Activated CD4-positive, alpha-beta T cell treated with anti-CD3 and anti-CD28 coated beads, Interleukin-2, Interleukin-4, amounts not matched to agents 100 ng/mL and 50 ng/mL, durations not matched to agents 16 hours and 8 hours (primary cell): ENCODE measurements at regions not wholly inside any gene's neighbourhood (a gene's known extent, or its start where the extent isn't known, plus 50 kb on each side); places are given as distances from the start of the nearest gene placed in this dataset.
"Not testable (repeated sequence)": the region's sequence is repeated elsewhere in the genome, so short reads cannot be mapped to it uniquely, and the experiment has no call there.

Experiments used
- DNase-seq: peaks from one replicate; pipeline ENCODE4 v3.0.0-alpha.2; 2020; ENCODE audit warnings: low spot score

DNA sequence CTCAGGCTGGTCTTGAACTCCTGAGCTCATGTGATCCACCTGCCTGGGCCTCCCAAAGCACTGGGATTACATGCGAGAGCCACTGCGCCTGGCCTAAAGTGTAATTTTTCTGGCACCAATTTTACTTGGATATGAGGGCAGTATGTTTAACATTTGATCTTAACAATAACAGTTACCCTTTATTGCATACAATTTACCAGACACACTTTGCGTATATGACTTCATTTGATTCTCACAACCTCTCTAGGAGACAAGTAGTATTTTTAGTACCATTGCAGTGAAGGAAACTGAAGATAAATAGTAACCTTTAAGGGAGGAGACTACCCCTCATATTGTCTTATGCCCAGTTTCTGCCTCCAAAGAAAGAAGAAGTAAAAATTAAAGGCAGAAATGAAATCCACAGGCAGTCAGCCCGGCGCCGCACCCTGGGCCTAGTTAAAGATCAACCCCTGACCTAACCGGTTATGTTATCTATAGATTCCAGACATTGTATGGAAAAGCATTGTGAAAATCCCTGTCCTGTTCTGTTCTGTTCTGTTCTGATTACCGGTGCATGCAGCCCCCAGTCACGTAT lies 54.0 kb downstream of the CYP26A1 start:
- DNase-seq: not testable (repeated sequence)

DNA sequence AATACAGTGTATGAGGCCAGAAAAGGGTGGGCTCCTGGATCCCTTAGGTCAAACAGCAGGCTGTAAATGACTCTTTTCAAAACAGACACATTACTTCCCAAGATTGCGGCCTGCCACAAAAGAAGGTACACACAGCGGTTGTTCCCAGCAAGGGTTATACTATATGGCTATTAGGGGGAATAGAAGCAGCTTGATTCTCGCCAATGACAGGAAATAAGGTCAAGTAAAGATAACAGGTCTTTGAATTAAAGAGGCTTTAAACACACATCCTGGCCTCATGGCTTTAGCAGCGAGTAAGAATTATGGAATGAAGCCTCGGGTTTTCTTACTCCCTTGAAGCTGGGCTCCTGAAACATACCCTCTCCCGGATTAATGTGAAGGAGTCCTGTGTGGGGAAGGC lies 58.3 kb downstream of the CYP26A1 start:
- DNase-seq: no peak

DNA sequence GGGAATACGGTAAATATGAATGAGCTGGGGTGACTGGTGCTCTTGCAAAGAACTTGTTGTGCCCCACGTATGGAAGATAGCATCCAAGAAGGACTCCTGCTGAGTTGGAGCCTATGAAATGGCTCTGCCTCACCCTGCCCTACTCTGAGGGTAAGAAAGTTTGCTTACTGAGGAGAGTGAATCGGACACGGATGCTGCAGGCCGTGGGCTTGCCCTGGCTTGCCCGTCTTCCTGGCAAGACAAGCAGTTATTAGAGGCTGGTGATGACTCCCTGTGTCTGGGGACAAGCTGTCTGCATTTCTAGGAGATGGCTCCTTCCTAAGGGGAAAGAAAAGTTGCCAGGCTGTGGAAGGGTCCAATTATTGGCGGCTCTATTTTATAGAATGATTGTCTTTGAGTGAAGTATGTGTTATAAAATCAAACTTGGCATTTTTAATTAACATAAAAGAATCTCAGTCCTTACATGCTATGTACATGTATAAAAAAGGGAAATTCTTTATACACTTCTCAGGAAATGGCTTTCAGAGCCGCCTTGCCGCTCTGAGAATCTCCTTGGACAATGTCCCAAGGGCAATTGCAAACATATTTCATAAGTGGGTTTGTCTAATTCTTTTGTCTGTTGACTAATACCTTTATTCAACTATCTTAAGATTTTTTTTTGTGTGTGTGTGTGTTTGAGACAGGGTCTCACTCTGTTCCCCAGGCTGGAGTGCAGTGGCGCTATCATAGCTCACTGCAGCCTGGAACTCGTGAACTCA lies 64.6 kb downstream of the CYP26A1 start:
- DNase-seq: no peak

DNA sequence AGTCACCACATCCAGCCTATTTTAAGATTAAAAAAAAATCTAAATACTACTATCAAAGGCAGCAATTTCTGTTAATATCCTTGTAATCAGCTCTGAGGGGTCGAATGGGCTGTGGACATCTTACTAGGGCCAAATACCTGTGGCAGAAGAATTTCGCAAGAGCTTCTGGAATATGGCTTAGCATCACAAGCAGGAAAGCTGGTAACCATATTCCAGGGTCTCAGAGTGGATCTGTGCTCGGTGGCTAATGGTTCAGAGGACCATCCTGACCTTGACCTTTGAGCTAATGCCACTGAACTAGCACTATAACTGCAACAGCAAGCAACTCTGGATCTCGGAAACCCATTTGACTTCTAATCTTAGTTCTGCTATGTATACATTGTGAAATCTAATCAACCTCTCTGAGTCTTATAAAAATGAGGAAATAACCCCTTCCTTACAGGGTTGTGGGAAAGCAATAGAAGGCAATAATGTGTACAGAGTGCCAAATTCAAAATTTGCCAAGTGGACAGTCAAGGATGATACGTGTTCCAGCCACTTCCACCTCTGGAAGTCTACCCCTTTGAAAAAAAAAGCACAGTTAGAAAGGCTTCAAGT lies 65.5 kb downstream of the CYP26A1 start:
- DNase-seq: no peak

DNA sequence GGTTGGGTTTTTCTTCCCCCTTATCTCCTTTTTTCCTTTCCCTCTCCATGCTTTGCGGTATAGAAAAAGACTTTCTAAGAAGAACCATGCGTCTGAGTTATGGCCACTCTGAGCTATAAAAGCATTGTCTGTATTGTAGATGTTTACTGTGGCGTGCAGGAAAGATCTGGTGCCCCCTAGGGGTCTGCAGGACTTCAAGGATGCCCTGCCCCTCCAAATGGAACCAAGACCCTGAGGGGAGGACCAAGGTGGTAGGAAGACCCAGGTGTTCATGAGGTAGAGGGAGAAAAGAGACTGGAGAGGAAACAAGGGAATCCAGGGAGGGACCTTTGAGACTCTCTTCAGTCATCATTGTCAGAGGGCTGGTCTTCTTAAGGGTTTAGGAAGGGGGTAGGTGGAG lies 68.8 kb downstream of the CYP26A1 start:
- no peak for DNase-seq

DNA sequence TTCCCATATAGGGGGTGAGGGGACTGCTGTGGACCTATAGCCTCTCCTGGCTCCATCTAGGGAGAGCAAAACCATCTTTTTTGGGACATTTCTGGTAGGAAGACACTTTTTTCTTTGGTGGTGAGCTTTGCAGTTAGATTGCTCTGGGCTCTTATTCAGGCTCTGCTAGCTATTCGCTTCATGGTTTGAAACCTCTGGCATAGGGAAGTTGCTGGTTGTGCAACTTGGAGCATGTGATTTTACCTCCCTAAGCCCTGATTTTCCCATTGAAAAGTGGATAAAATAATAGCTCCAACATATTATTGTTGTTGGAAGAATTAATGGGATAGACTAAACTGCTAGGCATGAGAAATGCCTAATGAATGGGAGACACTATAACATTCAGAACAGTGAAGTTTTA lies 69.6 kb downstream of the CYP26A1 start:
- no peak for DNase-seq

DNA sequence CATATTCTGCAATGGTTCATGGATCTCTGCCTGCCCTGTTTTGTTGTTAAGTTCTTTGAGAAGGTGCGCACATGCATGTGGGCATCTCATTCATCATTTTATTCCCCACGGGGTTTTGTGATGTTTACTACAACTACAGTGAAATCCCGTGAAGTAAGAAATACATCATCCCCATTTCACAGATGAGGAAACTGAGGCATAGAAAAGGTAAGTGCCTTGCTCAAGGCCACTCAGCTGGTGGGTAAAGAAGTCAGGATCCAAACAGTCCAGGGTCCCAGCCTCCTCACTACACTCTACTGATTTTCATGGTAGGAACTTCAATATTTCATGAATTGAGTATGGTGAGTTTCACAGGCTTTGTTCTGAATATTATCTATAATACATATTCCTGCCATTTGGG lies 72.6 kb downstream of the CYP26A1 start:
- no peak for DNase-seq

DNA sequence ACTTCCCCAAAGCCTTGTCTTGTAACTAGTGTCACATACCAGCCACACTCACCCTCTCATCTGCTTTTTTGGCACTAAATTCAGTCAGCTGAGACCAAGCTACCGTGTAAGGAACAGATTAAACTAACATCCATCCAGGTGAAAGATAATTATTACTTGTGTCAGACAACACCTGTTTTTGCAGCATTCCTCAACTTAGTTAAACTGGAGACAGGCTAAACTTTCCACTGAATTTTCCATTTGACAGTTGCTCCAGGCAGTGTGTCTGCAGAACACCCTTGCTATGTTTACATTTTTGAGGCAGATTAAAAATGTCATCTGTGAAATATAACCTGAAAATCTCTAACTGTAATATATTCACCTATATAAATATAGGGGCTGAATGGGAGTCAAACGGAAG lies 73.6 kb downstream of the CYP26A1 start:
- DNase-seq: no peak

DNA sequence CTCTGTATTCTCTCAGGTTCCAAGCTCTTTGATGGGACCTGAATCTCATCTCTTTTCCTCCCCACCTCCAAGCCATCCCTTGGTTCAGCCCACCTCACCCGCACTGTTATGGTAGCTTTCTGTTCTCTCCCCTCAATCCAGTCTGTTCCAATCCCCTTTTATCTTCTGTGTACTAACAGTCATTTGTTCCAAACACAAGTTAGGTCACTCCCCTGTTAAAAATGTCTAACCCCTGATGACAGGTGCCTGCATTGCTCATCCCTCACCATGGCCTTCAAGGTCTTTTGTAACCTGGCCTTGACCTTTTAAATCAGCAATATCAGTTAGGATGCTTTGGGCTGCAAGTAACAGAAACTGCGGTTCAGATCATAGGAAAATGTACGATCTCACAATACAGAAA lies 74.8 kb downstream of the CYP26A1 start:
- no peak for DNase-seq

DNA sequence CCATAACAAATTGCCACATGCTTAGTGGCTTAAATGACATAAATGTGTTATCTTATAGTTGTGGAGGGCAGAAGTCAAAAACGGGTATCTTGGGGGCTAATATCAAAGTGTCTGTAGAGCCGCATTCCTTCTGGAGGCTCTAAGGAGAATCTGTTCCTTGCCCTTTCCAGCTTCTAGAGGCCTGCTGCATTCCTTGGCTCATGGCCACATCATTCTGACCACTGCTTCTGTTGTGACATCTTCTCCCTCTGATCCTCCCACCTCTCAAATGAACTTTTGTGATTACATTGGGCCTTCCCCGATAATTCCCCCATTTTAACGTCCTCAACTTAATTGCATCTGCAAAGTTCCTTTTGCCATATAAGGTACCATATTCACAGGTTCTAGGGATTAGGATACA lies 76.1 kb downstream of the CYP26A1 start:
- DNase-seq: no peak

DNA sequence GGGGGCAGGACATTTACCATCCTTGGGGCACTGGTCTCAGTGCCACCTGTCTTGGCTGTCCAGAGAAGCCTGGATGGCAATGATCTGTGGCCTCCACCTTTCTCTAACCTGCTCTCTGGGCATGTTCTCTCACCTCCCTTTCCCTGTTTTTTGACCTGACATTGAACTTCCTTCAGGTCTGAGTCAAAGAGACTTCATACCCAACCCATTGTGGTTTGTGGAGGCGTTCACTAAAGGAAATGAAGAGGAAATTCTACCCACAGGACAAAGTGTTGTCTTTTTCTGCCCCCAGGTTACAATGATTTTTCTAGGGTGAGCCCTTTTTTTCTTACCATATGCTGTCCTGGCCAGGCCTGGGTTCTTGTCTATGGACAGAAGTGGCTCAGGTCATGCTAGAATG lies 76.6 kb downstream of the CYP26A1 start:
- peak; percentile 4 for DNase-seq

DNA sequence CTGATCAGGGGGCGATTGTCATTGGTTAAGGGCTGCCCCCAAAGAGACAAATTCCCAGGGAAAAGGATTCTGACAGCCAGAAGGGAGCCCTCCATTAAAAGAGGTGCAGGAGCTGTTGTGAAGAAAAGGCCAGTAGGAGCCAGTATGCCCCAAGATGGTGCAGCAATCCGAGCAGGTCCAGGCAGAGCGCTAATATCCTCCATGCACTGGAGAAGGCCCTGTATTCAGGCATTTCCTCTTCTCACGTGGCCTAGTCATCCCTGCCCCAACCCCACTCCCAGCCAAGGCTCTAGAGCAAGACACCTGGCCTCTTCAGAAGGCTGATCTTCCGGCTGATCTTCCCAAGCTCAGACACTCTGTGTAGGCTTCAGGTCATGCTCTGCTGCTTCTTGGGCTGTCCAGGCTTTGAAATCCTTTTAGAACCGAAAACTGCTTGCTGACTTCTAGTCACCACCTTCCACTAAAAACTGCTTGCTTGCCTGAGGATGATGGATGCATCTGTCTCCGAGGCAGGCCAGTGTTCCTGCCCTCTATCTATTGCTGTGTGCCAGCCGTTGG lies 77.4 kb downstream of the CYP26A1 start:
- DNase-seq: no peak

DNA sequence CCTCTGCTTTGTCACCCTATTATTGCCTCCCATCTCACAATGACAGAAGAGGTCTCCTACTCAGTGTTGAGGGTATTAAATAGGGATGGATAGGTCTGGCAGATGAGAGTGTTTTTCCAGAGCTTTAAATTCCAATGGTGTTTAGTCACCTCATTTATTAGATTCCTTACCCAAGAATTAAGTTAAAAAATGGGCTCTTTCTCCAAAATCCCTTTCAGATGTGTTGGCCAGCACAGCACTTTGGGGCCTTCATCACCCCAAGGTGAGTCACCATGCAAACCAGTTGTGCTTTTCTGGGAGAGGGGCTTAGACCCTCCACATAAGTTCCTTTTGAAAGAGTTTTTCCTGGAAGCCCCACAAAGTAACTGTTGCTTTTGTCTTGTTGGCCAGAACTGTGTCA lies 78.4 kb downstream of the CYP26A1 start:
- DNase-seq: no peak

DNA sequence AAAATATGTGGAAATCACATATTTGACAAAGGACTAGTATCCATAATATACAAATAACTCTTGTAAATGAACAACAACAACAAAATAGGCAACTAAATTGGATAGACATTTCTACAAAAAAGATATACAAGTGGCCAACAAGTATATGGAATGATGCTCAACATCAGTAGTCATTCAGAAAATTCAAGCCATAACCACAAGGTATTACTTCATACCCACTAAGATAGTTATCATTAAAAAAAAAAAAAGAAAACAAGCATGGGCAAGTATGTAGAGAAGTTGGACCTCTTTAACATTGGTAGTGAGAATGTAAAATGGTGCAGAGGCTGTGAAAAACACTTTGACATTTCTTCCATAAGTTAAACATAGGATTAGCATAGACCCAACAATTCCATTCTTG lies 80.8 kb downstream of the CYP26A1 start:
- no peak for DNase-seq

DNA sequence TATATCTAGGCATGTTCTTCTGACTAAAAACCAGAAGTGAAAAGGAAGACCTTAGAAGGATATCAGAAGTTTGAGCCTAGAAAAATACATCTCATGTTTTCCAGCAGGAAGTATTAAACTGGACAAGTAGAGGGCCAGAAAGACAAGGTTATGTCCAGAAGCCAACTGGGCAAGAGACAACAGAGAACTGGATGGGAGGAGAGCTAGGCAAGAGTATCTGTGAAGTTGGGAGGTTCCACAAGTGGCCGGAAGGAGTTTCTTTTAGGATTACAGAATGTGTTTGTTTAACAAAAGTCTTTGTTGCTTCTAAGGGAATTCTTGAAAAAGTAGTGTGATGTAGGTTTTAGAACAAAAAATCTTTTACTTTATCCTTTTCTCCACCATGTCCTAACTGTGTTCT lies 86.4 kb downstream of the CYP26A1 start:
- DNase-seq: no peak

DNA sequence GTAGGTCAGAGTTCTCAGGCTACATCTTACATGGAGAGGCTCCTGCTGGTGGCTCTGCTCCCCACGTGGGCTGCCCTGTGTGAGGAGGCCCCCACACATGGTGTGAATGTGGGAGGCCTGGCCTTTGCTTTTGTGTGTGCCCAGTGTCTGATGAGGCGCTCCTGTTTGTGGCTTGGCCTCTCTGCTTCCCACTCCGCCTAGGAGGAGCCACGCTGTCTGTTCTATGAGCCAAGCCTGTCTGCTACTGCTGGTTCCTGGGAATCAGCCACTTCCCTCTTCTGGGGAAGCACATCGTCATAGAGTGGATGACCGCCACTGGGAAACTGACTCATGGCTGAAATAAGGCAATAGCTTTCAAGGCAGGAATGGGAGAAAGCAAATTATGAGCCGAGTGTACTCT lies 87.1 kb downstream of the CYP26A1 start:
- DNase-seq: no peak

DNA sequence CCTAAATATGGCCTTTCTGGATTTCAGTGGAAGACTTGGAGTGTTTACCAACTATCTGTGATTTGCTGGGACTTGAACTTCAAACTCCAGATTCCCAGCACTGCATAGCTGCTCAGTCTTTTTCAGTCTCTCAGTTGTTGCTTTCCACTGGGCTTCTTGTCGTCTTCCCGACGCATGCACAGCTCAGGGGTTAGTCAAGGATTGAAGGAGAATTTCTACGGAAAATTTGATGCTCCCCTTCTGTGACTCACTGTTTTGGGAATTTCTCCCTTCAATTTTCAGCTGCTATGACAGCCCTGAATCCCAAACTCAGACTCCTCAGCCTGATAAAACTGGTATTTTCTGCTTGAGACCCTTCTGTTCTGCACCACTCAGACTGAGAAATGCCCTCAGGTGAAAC lies 91.7 kb downstream of the CYP26A1 start:
- no peak for DNase-seq

DNA sequence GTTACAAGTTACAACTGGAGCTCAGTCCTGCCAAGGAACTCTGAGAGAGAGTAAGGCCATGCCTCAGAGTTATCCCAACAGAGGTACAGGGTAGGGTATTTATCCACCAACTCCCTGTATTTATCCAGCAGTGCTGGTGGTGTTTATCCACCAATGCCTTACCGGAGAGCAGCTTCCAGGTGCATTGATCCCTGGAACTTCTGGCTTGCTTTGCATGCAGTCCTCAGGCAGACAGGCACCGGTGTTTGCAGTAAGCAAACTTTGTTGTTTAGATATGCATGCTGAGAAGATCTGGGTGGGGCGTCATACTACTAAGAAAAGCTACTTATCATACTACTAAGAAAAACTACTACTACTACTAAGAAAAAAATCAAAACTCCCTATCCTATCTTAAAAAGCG lies 92.4 kb downstream of the CYP26A1 start:
- no peak for DNase-seq

DNA sequence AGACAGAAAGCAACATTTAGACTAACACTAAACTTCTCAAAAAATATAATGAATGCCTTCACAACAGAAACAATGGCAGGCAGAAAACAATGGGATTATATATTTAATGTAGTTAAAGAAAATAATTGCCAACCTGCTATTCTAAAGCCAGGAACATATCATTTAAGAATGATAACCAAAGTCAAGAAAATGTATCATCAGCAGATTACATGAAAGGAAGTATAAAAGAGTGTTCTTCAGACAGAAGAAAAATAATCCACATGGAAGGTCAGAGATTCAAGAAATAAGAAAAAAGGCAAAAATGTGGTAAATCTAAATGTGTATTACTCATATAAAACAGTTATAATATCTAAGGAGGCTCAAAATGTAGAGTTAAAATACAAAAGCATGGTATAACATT lies 98.1 kb downstream of the CYP26A1 start:
- no peak for DNase-seq

DNA sequence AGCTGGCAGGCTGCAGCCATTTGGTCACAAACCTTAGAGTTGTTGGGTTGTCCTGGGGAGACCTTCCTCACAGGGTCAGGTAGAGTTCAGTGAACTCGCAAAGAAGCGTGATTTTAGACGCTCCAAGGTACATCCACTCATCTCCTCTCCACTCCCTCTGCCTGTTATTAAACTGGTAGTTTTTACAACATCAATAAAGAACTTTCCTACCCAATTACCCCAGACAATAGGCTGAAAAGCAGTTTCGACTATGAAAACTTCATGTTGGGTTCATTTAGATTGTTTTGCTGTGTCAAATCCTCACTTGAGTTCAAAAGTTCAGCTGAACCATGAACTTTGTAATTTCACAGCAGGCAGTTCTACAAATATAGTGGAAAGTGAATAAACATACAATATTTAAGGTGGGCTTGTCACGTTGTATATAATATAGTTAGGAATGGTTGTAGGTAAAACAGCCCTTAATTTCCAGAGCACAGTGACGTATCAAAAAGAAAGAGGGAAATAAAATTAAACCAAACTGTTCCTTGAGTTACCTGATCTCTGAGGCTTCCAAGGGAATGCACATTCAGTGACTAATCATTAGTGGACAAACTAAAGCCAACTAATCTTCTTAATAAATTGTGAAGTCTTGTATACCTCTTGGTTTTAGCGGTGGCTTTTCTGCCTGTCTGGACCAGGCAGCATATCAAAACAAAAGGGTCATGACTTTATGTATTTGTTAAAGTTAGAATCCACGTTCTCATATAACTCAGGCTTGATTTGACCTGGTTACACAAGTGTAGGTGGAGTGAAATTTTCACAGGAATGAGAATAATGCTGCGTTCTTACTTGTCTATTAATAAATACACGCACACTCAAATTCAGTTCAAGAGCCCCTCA lies 100.5 kb downstream of the CYP26A1 start:
- DNase-seq: no peak

DNA sequence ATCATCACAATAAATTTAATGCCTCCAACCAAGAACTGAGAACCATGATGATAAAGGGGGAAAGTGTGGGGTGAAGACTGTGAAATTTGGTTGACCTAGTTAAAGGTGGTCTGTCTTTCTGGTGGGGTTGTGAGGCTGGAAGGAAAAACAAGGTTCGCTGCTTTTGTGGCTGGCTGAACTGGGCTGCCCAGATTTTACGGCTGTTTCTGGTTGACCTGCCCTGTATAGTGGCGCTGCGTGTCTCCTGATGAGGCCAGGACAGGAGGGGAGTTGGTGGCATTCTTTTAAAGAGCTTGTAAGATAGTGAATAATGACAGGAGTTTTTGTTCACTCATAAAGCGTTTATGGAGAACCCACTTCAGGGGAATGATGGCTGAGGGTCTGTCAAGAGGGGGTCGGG lies 101.8 kb downstream of the CYP26A1 start:
- no peak for DNase-seq

DNA sequence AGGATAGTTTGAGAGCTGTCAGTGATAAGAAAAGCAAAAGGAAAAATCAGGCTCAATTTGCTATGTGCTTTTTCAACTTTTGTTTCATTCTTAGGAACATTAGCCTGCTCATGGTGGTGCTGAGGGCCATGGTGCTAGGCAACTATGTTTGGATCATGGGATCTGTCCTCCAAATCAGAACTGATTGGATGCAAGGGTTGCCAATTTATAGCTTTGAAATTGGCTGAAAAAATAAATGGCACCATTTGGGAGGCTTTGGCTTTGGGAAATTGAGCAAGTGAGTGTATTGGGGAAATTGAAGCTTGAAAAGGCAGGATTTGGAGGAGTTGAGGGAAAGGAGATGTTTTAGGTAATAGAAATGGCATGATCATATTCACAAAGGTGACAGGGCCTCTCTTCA lies 103.8 kb downstream of the CYP26A1 start:
- no peak for DNase-seq

DNA sequence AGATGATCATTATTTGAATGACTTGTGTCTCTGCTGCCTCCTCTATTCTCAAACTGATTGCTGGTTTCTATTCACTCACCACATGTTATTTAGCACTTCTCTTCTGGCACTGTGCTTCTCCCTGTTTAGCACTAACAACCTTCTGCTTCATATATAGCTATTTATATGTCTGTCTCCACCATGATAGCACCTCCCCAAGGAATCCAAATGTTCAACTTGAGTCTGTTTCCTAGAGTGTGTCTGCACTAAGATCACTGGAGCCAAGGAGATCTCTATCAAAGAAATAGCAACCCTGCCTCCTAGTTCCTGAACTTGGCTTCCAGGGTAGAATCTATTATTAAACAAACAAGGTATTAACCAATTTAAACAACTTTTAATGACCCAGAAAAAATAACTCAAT lies 104.5 kb downstream of the CYP26A1 start:
- no peak for DNase-seq
